ENCODE measurements at regions not wholly inside any gene's neighbourhood (a gene's known extent, or its start where the extent isn't known, plus 50 kb on each side); places are given as distances from the start of the nearest gene placed in this dataset.

DNA sequence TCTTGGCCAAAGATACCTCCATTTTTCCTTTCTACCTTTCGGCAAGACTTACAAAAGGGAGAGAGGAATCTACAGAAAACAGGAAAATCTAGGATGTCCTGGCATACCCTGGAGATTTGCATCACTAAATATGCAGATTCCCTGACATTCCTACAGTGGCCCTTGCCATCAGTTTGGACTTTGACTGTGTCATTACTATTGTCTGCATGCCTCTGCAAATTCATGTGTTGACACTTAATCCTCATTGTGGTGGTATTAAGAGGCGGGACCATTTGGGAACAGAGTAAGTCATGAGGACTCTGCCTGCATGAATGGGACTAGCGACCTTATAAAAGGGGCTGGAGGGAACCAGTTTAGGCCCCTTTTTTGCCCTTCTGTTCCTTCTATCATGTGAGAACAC lies 50.5 kb upstream of the DTNBP1 start:
- TF ChIP-seq EP300 (IDR thresholded peaks at IDR 0.05; ENCODE audit: borderline replicate concordance) = no peak
- no peak for TF ChIP-seq RAD21 (IDR thresholded peaks at IDR 0.05; ENCODE audit: low read depth)
- TF ChIP-seq MAX (IDR thresholded peaks at IDR 0.05) = no peak
- TF ChIP-seq, protein P1, sequence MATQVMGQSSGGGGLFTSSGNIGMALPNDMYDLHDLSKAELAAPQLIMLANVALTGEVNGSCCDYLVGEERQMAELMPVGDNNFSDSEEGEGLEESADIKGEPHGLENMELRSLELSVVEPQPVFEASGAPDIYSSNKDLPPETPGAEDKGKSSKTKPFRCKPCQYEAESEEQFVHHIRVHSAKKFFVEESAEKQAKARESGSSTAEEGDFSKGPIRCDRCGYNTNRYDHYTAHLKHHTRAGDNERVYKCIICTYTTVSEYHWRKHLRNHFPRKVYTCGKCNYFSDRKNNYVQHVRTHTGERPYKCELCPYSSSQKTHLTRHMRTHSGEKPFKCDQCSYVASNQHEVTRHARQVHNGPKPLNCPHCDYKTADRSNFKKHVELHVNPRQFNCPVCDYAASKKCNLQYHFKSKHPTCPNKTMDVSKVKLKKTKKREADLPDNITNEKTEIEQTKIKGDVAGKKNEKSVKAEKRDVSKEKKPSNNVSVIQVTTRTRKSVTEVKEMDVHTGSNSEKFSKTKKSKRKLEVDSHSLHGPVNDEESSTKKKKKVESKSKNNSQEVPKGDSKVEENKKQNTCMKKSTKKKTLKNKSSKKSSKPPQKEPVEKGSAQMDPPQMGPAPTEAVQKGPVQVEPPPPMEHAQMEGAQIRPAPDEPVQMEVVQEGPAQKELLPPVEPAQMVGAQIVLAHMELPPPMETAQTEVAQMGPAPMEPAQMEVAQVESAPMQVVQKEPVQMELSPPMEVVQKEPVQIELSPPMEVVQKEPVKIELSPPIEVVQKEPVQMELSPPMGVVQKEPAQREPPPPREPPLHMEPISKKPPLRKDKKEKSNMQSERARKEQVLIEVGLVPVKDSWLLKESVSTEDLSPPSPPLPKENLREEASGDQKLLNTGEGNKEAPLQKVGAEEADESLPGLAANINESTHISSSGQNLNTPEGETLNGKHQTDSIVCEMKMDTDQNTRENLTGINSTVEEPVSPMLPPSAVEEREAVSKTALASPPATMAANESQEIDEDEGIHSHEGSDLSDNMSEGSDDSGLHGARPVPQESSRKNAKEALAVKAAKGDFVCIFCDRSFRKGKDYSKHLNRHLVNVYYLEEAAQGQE (IDR thresholded peaks at IDR 0.05; ENCODE audit: low read depth) = no peak
- no peak for TF ChIP-seq TAF1 (IDR thresholded peaks at IDR 0.05; ENCODE audit: low read depth)
- no peak for TF ChIP-seq YY1 (IDR thresholded peaks at IDR 0.05; ENCODE audit: low read depth)
- no peak for TF ChIP-seq USF1 (IDR thresholded peaks at IDR 0.05)
- no peak for TF ChIP-seq NFIC (IDR thresholded peaks at IDR 0.05)
- no peak for TF ChIP-seq CEBPB (IDR thresholded peaks at IDR 0.05)
